Panc1 (cell line): ENCODE measurements at regions not wholly inside any gene's neighbourhood (a gene's known extent, or its start where the extent isn't known, plus 50 kb on each side); places are given as distances from the start of the nearest gene placed in this dataset.

Source experiments
- TF ChIP-seq, protein P1 (sequence below): fragments of 450-650 bp; IDR thresholded peaks from 2 replicates; pipeline ENCODE4 v1.5.1; 2017; ENCODE audit warnings: mild to moderate bottlenecking
- TF ChIP-seq, protein P2 (sequence below), 2 experiments: IDR thresholded peaks; 2 replicates each; pipeline ENCODE4 v1.6.1; 2011 to 2012; ENCODE audit warnings: low read depth in 2 of 2, control low read depth in 1 of 2, low read length in 1 of 2, mild to moderate bottlenecking in 1 of 2, moderate library complexity in 1 of 2; ENCODE audit not compliant: insufficient read depth in 1 of 2

DNA sequence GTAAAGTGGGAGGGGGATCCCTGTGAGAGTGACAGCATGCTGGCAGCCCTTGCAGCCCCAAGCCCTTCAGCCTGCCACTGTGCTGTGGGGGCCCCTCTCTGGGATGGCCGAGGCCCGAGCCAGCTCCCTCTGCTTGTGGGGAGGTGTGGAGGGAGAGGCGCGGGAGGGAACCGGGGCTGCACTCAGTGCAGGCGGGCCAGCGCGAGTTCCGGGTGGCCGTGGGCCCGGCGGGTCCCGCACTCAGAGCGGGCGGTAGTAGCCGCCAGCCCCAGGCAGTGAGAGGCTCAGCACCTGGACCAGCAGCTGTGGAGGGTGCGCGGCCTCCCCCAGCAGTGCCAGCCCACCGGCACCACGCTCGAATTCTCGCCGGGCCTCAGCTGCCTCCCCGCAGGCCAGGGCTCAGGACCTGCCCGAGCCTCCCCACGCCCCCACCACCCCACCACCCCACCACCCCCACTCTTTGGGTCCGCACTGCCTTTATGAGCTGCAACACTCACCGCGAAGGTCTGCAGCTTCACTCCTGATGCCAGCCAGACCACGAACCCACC lies 208.1 kb downstream of the CDH19 start:
- TF ChIP-seq, protein P1, sequence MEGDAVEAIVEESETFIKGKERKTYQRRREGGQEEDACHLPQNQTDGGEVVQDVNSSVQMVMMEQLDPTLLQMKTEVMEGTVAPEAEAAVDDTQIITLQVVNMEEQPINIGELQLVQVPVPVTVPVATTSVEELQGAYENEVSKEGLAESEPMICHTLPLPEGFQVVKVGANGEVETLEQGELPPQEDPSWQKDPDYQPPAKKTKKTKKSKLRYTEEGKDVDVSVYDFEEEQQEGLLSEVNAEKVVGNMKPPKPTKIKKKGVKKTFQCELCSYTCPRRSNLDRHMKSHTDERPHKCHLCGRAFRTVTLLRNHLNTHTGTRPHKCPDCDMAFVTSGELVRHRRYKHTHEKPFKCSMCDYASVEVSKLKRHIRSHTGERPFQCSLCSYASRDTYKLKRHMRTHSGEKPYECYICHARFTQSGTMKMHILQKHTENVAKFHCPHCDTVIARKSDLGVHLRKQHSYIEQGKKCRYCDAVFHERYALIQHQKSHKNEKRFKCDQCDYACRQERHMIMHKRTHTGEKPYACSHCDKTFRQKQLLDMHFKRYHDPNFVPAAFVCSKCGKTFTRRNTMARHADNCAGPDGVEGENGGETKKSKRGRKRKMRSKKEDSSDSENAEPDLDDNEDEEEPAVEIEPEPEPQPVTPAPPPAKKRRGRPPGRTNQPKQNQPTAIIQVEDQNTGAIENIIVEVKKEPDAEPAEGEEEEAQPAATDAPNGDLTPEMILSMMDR = no peak
- TF ChIP-seq, protein P2, sequence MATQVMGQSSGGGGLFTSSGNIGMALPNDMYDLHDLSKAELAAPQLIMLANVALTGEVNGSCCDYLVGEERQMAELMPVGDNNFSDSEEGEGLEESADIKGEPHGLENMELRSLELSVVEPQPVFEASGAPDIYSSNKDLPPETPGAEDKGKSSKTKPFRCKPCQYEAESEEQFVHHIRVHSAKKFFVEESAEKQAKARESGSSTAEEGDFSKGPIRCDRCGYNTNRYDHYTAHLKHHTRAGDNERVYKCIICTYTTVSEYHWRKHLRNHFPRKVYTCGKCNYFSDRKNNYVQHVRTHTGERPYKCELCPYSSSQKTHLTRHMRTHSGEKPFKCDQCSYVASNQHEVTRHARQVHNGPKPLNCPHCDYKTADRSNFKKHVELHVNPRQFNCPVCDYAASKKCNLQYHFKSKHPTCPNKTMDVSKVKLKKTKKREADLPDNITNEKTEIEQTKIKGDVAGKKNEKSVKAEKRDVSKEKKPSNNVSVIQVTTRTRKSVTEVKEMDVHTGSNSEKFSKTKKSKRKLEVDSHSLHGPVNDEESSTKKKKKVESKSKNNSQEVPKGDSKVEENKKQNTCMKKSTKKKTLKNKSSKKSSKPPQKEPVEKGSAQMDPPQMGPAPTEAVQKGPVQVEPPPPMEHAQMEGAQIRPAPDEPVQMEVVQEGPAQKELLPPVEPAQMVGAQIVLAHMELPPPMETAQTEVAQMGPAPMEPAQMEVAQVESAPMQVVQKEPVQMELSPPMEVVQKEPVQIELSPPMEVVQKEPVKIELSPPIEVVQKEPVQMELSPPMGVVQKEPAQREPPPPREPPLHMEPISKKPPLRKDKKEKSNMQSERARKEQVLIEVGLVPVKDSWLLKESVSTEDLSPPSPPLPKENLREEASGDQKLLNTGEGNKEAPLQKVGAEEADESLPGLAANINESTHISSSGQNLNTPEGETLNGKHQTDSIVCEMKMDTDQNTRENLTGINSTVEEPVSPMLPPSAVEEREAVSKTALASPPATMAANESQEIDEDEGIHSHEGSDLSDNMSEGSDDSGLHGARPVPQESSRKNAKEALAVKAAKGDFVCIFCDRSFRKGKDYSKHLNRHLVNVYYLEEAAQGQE (IDR thresholded peaks at IDR 0.05; ENCODE audit: insufficient read depth in 1 of 2, low read depth in 2 of 2, low read length in 1 of 2) = no peak
